ENCODE measurements at regions not wholly inside any gene's neighbourhood (a gene's known extent, or its start where the extent isn't known, plus 50 kb on each side); places are given as distances from the start of the nearest gene placed in this dataset.
A peak's percentile ranks its signal among the peaks of the same experiment; 100 is the strongest.

DNA sequence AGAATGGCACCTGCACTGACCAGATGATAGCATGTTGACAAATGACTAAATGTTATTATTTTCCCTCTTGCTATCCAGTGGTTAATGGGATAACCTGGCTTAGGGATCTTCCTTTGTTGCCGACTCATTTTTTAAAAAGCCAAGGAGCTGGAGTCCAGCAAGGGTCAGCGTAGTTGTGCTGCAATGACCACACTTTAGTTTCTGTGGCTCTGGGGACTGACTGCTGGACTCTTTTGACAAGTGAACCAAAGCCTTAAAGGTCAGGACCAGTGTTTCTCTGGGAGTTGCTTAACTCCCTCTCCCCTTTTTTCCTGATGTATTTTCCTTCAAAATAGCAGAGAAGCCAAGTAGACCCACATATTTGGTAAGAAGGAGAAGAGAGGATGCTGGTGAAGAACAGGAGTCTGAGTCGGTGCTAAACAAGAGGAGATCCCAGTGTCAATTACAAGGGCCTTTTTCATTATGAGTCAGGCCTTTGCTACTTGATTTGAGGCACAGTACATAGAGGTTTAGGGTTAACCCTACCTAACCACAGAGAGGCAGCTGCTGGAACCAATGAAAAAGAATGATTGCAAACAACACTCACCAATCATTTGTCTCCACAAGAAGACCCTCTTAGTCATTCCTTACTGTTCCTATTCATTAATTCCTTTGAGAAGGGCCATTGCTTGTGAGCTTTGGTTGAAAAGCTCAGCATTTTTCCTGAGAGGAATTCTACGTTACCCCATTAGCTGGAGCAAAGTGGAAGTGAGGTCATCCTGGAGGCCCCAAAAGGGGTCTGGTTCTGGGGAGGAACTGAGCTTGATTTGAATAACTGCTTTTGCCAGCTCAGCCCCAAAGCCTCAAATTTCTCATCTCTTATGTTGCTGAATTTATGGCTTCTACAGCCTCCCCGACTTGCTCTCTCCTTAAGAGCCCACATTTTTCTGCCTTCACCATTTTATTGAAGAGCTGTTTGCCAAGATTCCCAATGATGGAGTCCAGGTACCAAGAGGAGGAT, 137.6 kb upstream of the HNMT start:
- peak; percentile 46 for DNase-seq

- no peak for DNase-seq
Measured at GRCh38 chr2:137828624-137829023, 135.6 kb upstream of the HNMT start.

GRCh38 chr2:137829251-137829650, 135.0 kb upstream of the HNMT start:
- no peak for DNase-seq

DNA sequence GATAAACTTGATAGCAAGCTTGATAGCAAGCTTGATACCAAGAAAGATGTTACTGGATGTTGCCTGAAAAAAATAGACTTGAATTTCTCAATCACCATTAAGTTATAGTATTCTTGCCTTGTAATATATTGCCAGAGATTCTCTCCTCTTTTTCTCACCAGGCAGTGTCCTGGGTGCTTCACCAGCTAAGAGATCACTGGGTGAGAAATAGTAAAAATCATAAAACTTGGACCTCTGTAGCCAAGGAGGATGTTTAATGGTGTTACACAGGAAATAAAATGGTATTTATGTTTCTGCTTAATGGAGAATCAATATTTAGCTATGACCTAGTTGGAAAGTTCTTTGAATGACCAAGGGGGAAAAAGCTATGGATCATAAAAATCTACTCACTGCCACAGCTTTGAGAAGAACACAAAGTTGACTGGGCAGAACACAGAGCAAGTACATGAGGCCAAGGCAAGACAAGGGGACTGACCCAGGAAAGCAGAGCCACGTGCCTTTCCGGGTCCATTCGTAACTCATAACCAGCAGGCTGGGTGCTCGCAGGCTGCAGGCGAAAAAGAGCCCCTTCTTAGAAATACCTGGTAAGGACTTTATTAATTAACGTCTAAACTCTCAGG, 129.4 kb upstream of the HNMT start:
- no peak for DNase-seq

DNA sequence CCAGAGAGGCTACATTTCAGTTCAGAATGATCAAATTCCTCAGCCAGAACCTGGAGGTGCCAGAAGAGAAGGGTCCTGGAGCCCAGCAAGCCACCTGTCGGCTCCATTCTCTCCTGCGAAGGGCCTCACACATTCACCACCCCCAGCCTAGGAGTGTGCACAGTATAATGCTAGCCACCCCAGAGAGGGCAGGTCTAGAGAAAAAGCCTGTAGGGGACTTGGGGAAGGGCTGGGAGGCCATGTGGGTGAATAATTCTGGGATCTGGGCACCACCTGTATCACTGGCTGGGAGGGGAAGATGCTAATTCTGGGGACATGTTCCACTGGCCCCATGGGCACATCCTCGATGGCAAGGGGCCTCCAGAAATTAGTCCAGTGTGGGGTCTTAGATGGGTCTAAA, 127.6 kb upstream of the HNMT start:
- DNase-seq: no peak

DNA sequence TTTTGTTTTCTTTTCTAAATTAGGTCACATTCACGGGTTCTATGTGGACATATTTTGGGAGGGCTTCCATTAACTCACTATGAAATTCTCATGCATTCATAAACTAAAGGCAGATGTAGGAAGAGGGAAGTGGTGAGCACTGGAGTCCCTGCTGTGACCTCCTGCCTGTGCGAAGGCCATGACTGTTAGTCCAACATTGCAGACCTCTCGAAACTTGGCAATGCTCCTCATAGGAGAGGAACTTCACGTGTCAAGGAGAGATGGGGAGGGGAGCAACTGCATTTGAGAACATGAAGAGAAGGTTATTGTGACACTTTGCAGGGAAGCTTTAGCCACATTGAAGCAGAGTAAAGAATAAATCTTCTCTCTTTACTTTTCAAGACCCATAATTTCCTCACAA, 126.4 kb upstream of the HNMT start:
- DNase-seq: no peak

DNA sequence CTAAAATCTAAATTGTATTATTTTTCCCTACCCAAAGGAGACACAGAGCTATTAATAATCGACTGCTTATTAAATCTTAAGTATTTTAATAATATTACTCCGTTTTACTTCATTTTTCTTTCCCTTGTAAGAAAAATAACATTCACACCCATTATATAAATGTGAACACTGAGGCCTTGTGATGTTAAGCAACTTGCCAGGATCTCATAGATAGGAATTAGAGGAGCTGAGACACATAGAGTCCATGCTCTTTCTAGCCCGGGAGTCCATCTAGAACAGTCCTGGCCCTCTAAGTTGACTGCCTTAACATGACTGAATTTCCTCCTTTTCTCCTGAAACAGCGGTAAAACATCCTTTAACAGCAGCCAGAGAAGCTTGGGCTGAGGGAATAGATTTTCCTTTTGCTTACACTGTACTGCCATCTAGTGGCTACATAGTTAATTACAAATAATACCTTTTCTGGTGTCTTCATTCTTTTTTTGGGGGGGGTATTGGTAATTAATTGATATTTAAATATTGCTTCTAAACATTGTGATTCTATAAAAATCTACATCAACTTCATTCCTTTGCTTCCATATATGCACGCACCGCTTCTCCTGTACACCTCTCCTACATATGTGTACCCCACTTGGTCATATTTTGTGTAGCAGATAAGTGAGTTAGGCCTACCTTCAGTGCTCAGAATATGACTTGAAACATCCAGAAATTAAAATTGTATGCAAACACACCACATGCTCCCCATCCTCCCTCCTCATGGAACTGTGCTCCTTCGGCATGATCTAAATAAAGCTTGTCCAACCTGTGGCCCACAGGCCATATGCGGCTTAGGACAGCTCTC, 125.8 kb upstream of the HNMT start:
- DNase-seq: peak; percentile 31

DNA sequence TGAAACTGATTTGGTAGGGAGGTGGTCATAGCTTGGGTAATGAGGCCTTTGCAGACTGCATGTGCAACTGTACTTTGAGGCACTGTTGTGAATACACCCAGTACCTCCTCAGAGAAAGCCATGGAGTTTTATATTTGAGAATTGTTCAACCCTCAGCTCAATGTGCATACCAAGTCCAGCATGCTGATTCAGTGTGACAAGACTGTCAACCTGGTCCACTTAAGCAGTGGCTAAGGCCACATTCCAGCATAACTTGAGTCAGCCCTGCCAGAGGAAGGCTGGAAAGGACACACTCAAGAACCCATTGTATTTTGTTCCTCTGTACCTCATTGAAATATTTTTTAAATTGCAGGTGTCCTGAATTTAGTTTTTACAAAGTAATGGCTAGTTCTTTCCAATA, 121.8 kb upstream of the HNMT start:
- no peak for DNase-seq

DNA sequence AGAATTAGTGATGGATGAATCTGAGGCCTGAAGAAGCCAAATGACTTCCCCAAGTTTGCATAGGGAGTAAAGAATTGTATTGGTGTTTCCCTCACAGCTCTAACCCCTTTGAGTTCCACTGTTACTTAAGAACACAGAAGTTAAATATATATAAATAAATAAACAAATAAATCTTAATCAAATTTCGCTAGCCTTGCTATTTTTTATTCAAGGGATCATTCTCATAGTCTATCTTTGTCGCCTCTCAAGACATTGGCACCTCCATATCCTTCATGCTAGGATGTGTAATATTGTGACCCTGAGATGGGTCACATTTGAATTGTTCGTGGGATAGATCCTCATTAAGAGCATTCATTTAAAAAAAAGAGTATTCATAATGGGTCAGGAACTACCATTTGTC, 121.3 kb upstream of the HNMT start:
- DNase-seq: no peak

GRCh38 chr2:137845422-137845821, 118.9 kb upstream of the HNMT start:
- no peak for DNase-seq

DNA sequence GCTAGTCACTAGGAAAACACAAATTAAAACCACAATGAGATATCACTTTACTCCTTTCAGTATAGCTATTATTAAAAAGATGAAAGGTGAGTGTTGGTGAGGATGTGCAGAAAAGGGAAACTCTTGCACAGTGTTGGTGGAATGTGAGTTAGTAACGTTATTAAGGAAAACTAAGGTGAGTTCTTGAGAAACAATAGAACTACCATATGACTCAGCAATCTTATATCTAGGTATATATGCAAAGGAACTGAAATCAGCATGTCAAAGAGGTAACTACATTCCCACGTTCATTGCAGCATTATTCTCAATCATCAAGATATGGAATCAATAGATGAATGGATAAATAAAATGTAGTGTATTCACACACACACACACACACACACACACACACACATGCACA, 117.3 kb upstream of the HNMT start:
- DNase-seq: no peak

DNA sequence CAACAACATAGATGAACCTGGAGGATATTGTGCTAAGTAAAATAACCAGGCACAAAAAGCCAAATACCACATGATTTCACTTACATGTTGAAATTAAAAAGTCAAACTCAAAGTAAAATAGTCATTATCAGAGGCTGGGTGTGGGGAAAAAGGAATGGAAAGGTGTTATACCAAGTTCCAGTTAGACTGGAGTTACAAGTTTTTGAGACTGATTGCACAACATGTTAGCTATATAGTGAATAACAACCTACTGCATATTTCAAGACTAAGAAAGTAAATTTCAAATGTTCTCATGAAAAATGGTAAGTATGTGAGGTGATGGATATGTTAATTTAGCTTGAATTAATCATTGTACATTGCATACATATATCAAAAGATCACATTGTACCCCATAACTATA, 116.8 kb upstream of the HNMT start:
- no peak for DNase-seq

DNA sequence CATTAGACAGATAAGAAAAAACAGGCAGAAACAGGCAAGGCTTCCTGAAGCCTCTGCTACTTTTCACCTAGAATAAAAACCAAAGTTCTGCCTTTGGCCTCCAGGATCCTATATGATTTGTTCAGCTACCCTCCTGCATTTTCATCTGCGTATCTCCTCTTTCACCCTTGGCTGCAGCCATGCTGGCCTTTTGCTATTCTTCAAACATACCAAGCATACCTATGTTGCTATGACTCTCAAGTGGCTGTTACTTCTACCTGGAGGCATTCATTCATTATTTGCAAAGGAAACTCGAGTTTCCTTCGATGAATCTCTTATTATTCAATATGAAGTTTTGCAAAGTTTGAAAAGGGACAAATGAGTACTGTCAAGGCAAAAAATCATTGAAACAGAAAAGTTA, 106.4 kb upstream of the HNMT start:
- DNase-seq: no peak

- no peak for DNase-seq
Measured at GRCh38 chr2:137862651-137863050, 101.6 kb upstream of the HNMT start.

- DNase-seq: peak; percentile 49
Measured at GRCh38 chr2:137865954-137866540, 98.2 kb upstream of the HNMT start.

- no peak for DNase-seq
Measured at GRCh38 chr2:137870682-137871081, 93.6 kb upstream of the HNMT start.

- DNase-seq: no peak
Measured at GRCh38 chr2:137872577-137872976, 91.7 kb upstream of the HNMT start.

DNA sequence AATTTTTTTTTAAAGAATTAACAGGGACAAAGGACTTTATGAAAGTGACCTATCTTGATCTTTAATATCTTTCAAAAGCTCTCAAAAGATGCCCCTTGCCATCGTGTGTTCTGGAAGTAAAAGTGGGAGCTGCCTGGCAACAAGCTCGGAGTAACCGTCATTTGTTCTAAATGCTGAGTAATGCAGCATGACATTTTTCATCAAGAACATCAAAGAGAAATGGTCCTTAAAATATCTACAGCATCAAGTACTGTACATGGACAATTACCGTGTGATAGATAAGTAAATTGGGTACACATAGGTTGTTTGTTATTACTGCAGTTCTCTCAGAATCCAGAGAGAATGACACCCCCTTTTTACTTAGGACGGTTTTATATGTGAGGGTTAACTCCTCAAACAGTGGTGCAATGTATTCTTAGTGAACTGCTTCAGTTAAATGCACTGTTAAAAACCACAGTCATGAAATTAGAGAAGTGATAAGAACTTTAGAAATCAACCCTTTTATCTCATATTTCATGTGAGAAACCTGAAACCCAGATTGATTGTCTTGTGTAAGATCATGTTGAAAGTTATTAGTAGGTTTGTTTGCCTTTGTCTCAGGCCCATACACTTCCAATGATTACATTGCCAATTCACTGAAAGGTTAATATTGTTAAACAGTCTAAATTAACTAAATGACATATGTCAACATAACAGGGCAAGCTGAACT, 90.6 kb upstream of the HNMT start:
- no peak for DNase-seq

GRCh38 chr2:137879121-137879520, 85.2 kb upstream of the HNMT start:
- DNase-seq: no peak

GRCh38 chr2:137881711-137882110, 82.6 kb upstream of the HNMT start:
- DNase-seq: no peak

- DNase-seq: no peak
Measured at GRCh38 chr2:137886083-137886831, 78.0 kb upstream of the HNMT start.

GRCh38 chr2:137888845-137889244, 75.4 kb upstream of the HNMT start:
- no peak for DNase-seq

All from activated CD4-positive, alpha-beta T cell treated with anti-CD3 and anti-CD28 coated beads, Interleukin-2, amount 50 U/mL, for 16 hours (primary cell).